DMS53 treated with DMSO at 0.1 percent for 48 hours (cell line): ENCODE measurements at regions not wholly inside any gene's neighbourhood (a gene's known extent, or its start where the extent isn't known, plus 50 kb on each side); places are given as distances from the start of the nearest gene placed in this dataset.
"Not testable (repeated sequence)": the region's sequence is repeated elsewhere in the genome, so short reads cannot be mapped to it uniquely, and the experiment has no call there.

Experiments used
- DNase-seq: peaks from one replicate; lab custom pipeline; 2025; ENCODE audit not compliant: unreplicated experiment; lab: John Stamatoyannopoulos, UW

- DNase-seq, result no peak
Observed at GRCh38 chr13:31605076-31605860, 134.1 kb upstream of the RXFP2 start.

GRCh38 chr13:31607531-31607930, 131.8 kb upstream of the RXFP2 start:
- not testable (repeated sequence) for DNase-seq

- DNase-seq, result not testable (repeated sequence)
Observed at GRCh38 chr13:31608780-31609179, 130.5 kb upstream of the RXFP2 start.

- DNase-seq, result no peak
Observed at GRCh38 chr13:31610270-31610998, 128.9 kb upstream of the RXFP2 start.

- DNase-seq, result no peak
Observed at GRCh38 chr13:31611214-31611613, 128.1 kb upstream of the RXFP2 start.

GRCh38 chr13:31614073-31614472, 125.3 kb upstream of the RXFP2 start:
- DNase-seq, result no peak

- DNase-seq, result no peak
Observed at GRCh38 chr13:31614704-31615103, 124.6 kb upstream of the RXFP2 start.

GRCh38 chr13:31625115-31625514, 114.2 kb upstream of the RXFP2 start:
- DNase-seq, result no peak

GRCh38 chr13:31627097-31627845, 112.1 kb upstream of the RXFP2 start:
- no peak for DNase-seq

- DNase-seq, result no peak
Observed at GRCh38 chr13:31629085-31629780, 110.1 kb upstream of the RXFP2 start.

- no peak for DNase-seq
Observed at GRCh38 chr13:31631071-31631470, 108.3 kb upstream of the RXFP2 start.

GRCh38 chr13:31631746-31632145, 107.6 kb upstream of the RXFP2 start:
- no peak for DNase-seq

- DNase-seq, result no peak
Observed at GRCh38 chr13:31638577-31638976, 100.7 kb upstream of the RXFP2 start.

GRCh38 chr13:31639443-31640163, 99.7 kb upstream of the RXFP2 start:
- no peak for DNase-seq

- DNase-seq, result no peak
Observed at GRCh38 chr13:31649766-31650165, 89.6 kb upstream of the RXFP2 start.

- no peak for DNase-seq
Observed at GRCh38 chr13:31653730-31654129, 85.6 kb upstream of the RXFP2 start.

GRCh38 chr13:31663880-31664585, 75.3 kb upstream of the RXFP2 start:
- no peak for DNase-seq

- DNase-seq, result no peak
Observed at GRCh38 chr13:31670831-31671617, 68.3 kb upstream of the RXFP2 start.

GRCh38 chr13:31674051-31674450, 65.3 kb upstream of the RXFP2 start:
- no peak for DNase-seq
